ENCODE measurements at regions not wholly inside any gene's neighbourhood (a gene's known extent, or its start where the extent isn't known, plus 50 kb on each side); places are given as distances from the start of the nearest gene placed in this dataset.

DNA sequence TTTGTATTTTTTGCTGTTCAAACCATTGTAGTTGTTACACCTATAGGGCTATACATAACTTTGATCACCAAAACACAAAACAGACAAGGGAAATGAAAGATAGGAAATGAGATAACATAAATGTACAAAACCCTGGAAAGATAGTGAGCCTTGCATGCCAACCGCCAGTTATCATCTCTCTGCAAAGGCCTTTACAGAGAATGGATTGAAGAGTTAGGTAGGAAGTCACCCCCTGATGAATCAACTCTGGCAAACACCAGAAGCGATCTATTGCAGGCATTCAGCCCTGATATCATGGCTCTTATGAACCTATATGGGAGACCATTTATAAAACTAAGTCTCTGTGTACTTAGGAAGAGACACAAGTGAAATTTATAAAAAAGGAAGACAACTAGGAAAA lies 588.0 kb downstream of the TUSC7 start:
- FAIRE-seq = no peak
- H3K4me1 ChIP-seq (ENCODE audit: control insufficient read depth in 2 of 3, insufficient read depth in 2 of 3, low read depth in 1 of 3, low read length in 3 of 3) = no peaks in the 10 kb centered on the region
- H3K36me3 ChIP-seq (ENCODE audit: control insufficient read depth in 2 of 3, insufficient read depth in 3 of 3, low read length in 3 of 3) = no peaks in the 10 kb centered on the region
- TF ChIP-seq, protein P1, sequence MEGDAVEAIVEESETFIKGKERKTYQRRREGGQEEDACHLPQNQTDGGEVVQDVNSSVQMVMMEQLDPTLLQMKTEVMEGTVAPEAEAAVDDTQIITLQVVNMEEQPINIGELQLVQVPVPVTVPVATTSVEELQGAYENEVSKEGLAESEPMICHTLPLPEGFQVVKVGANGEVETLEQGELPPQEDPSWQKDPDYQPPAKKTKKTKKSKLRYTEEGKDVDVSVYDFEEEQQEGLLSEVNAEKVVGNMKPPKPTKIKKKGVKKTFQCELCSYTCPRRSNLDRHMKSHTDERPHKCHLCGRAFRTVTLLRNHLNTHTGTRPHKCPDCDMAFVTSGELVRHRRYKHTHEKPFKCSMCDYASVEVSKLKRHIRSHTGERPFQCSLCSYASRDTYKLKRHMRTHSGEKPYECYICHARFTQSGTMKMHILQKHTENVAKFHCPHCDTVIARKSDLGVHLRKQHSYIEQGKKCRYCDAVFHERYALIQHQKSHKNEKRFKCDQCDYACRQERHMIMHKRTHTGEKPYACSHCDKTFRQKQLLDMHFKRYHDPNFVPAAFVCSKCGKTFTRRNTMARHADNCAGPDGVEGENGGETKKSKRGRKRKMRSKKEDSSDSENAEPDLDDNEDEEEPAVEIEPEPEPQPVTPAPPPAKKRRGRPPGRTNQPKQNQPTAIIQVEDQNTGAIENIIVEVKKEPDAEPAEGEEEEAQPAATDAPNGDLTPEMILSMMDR (IDR thresholded peaks at IDR 0.05; ENCODE audit: borderline replicate concordance, extremely low read depth, insufficient read depth) = no peak
- H3K9ac ChIP-seq (ENCODE audit: low read length in 3 of 3) = no peak overlapping the region
- no peak overlapping the region for H3K4me3 ChIP-seq (ENCODE audit: low read length in 3 of 3)
- intact Hi-C loops (cut with DNase I) = no loop called here
- H3K9me3 ChIP-seq (ENCODE audit: control insufficient read depth in 2 of 3, insufficient read depth in 1 of 3, low read length in 3 of 3) = no peaks in the 10 kb centered on the region
- DNase-seq = no peak
- no peaks in the 10 kb centered on the region for H3K27me3 ChIP-seq (ENCODE audit: control insufficient read depth, insufficient read depth, low read length)
- H3K27ac ChIP-seq (ENCODE audit: low read depth in 2 of 2, low read length in 2 of 2) = no peak overlapping the region

DNA sequence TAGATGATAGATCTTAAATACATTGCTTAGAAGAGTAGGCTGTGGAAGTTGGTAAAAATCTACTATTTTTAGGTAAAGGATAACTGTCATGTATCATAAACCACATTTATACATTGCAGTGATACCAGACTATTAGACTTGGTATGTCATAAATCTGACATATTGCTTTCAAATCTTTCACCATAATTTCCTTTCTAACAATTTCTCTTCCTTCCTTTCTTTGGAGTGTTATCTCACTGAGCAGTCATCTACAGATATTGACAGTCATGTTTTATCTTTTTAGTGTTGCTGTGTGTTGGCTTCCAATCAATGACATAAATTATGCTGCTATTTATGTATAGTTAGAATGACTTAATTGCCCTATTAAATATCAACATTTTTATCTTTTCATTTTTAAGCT lies 588.7 kb downstream of the TUSC7 start:
- no peaks in the 10 kb centered on the region for H3K4me1 ChIP-seq (ENCODE audit: control insufficient read depth in 2 of 3, insufficient read depth in 2 of 3, low read depth in 1 of 3, low read length in 3 of 3)
- H3K9me3 ChIP-seq (ENCODE audit: control insufficient read depth in 2 of 3, insufficient read depth in 1 of 3, low read length in 3 of 3) = no peaks in the 10 kb centered on the region
- intact Hi-C loops (cut with DNase I) = no loop called here
- TF ChIP-seq, protein P1 (IDR thresholded peaks at IDR 0.05; ENCODE audit: borderline replicate concordance, extremely low read depth, insufficient read depth) = no peak
- H3K27me3 ChIP-seq (ENCODE audit: control insufficient read depth, insufficient read depth, low read length) = no peaks in the 10 kb centered on the region
- no peak overlapping the region for H3K4me3 ChIP-seq (ENCODE audit: low read length in 3 of 3)
- no peak for DNase-seq
- no peaks in the 10 kb centered on the region for H3K36me3 ChIP-seq (ENCODE audit: control insufficient read depth in 2 of 3, insufficient read depth in 3 of 3, low read length in 3 of 3)
- H3K9ac ChIP-seq (ENCODE audit: low read length in 3 of 3) = no peak overlapping the region
- no peak overlapping the region for H3K27ac ChIP-seq (ENCODE audit: low read depth in 2 of 2, low read length in 2 of 2)
- FAIRE-seq = no peak

DNA sequence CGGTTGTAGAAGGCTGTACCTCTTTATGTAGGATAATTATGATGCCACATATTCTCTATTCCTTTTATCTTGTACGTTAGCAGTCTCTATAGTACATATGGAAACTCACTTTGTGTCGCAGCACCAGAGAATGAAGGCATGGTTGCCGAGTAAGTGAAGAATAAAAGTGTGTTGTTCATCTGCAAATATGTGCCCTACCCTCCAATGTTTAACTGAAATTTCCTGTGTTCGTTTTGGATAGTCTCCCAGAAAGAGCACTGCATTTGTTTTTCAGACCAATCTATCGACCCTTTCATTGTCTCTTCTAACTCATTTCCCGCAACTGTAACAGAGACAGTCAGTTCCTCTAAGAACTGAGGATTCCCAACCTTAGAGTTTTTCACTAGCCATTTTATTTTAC lies 592.8 kb downstream of the TUSC7 start:
- DNase-seq (no peak), FAIRE-seq (no peak)
- Histone ChIP-seq H3K4me1 (ENCODE audit: control insufficient read depth in 2 of 3, insufficient read depth in 2 of 3, low read depth in 1 of 3, low read length in 3 of 3) (no peaks in the 10 kb centered on the region), H3K27ac (ENCODE audit: low read depth in 2 of 2, low read length in 2 of 2) (no peak overlapping the region), H3K9me3 (ENCODE audit: control insufficient read depth in 2 of 3, insufficient read depth in 1 of 3, low read length in 3 of 3) (no peaks in the 10 kb centered on the region), H3K27me3 (ENCODE audit: control insufficient read depth, insufficient read depth, low read length) (no peaks in the 10 kb centered on the region), H3K4me3 (ENCODE audit: low read length in 3 of 3) (no peak overlapping the region), H3K9ac (ENCODE audit: low read length in 3 of 3) (no peak overlapping the region), H3K36me3 (ENCODE audit: control insufficient read depth in 2 of 3, insufficient read depth in 3 of 3, low read length in 3 of 3) (no peaks in the 10 kb centered on the region)
- intact Hi-C loops (cut with DNase I) = no loop called here
- TF ChIP-seq, protein P1 (IDR thresholded peaks at IDR 0.05; ENCODE audit: borderline replicate concordance, extremely low read depth, insufficient read depth) = no peak

DNA sequence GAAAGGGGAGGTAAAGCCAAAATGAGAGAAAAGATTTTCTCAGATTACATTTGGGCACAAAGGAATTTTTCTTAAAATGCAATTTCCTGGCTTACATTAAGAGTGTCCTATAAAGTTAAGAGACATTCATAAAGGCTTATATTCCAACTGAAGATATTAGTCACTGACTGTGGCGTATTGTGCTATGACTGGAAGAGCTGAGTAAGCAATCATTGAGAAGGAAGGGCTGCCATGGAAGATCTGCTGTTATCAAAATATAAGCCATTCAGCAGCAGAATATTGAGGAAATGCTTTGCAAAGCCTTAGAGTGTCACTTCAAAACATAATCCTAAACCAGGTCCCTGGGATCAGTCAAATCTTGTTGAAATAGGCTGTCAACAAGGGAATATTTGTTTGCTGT lies 593.9 kb downstream of the TUSC7 start:
- Histone ChIP-seq H3K27me3 (ENCODE audit: control insufficient read depth, insufficient read depth, low read length) (no peaks in the 10 kb centered on the region), H3K27ac (ENCODE audit: low read depth in 2 of 2, low read length in 2 of 2) (no peak overlapping the region), H3K9ac (ENCODE audit: low read length in 3 of 3) (no peak overlapping the region), H3K36me3 (ENCODE audit: control insufficient read depth in 2 of 3, insufficient read depth in 3 of 3, low read length in 3 of 3) (no peaks in the 10 kb centered on the region), H3K4me1 (ENCODE audit: control insufficient read depth in 2 of 3, insufficient read depth in 2 of 3, low read depth in 1 of 3, low read length in 3 of 3) (no peaks in the 10 kb centered on the region), H3K4me3 (ENCODE audit: low read length in 3 of 3) (no peak overlapping the region), H3K9me3 (ENCODE audit: control insufficient read depth in 2 of 3, insufficient read depth in 1 of 3, low read length in 3 of 3) (no peaks in the 10 kb centered on the region)
- TF ChIP-seq, protein P1 (IDR thresholded peaks at IDR 0.05; ENCODE audit: borderline replicate concordance, extremely low read depth, insufficient read depth) = no peak
- intact Hi-C loops (cut with DNase I) = no loop called here
- FAIRE-seq (no peak), DNase-seq (no peak)

All from kidney (tissue), 13 donors.